Cardiac fibroblast (primary cell): ENCODE measurements at regions not wholly inside any gene's neighbourhood (a gene's known extent, or its start where the extent isn't known, plus 50 kb on each side); places are given as distances from the start of the nearest gene placed in this dataset.

Experiments used
- DNase-seq, 2 donors: peaks; one replicate each; pipeline versions ENCODE4 v3.0.0 to v3.0.0-alpha.2; 2010; ENCODE audit warnings: low read depth in 2 of 2
- H3K4me3 ChIP-seq, 2 donors: replicated peaks in 1 of 2; 1 replicate in 1 of 2; 2 replicates in 1 of 2; pipeline ENCODE4 v1.5.1; 2011; ENCODE audit warnings: low read depth in 2 of 2, low read length in 2 of 2, mild to moderate bottlenecking in 2 of 2, moderate library complexity in 1 of 2
- CTCF ChIP-seq: IDR thresholded peaks from one replicate; pipeline ENCODE4 v1.5.1; 2011; ENCODE audit warnings: low read depth, mild to moderate bottlenecking, low read length, inconsistent platforms

DNA sequence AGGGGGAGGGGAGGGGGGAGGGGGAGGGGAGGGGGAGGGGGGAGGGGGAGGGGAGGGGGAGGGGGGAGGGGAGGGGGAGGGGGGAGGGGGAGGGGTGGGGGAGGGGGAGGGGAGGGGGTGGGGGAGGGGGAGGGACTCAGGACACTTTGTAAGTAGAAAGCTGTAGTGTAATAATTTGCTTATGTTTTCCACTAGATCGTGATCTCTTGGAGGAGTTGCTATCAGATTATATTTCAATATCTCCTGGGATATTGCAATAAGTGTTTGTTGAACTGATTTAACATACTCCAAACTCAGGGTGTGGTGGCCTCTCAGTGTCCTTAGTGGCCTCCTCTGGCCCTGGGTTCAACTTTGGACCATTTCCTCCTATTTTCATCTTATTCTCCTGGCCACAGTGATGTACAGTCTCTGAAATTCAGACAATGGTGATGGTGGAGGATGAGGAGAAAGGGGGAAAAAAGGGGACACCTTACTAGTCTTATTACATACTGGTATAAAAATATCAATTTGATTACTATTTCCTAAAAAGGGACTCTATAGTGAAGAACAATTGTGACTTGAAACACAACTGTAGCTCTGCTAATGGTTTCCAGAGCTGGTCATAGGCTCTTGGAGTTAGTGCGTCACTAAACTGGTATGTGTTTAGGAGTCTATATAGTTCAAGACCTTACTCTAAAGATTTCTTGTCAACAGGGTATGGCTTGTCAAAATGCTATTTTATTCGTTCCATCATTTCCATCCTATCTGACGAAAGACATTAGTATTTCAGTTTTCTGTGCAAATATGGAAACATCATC is 89.6 kb downstream of the DDX1 start:
- TF ChIP-seq CTCF: no peak
- DNase-seq: no peak
- H3K4me3 ChIP-seq: no peak overlapping the region

GRCh38 chr2:15682354-15682753 is 90.7 kb downstream of the DDX1 start:
- no peak for TF ChIP-seq CTCF
- DNase-seq: no peak

GRCh38 chr2:15684161-15685039 is 92.7 kb downstream of the DDX1 start:
- TF ChIP-seq CTCF: no peak
- DNase-seq: no peak
- no peak overlapping the region for H3K4me3 ChIP-seq

More at GRCh38 chr2:15682354-15682753, 90.7 kb downstream of the DDX1 start:
- H3K4me3 ChIP-seq: no peak overlapping the region

- TF ChIP-seq CTCF: no peak
- H3K4me3 ChIP-seq: no peak overlapping the region
- DNase-seq: no peak
These were observed 93.5 kb downstream of the DDX1 start for GRCh38 chr2:15685143-15685542.

DNA sequence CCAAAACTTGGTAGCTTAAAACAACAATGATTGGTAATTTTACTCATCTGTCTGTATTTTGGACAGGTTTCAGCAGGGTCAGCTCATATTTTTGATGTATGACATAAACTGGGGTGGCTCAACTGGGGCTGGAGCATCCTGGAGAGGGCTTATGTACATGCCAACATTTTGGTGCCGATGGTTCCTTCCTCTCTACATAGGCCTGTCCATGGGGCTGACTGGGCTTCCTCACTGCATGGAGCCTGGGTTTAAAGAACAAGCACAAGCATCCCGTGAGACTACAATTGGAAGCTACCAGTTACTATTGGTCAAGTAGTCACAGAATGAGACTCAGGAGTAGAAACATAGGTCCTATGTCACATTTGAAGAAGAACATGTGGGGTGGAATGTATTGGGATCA is 95.0 kb downstream of the DDX1 start:
- no peak overlapping the region for H3K4me3 ChIP-seq
- no peak for DNase-seq
- no peak for TF ChIP-seq CTCF

- TF ChIP-seq CTCF: no peak
- no peak overlapping the region for H3K4me3 ChIP-seq
- no peak for DNase-seq
These were observed 95.6 kb downstream of the DDX1 start for GRCh38 chr2:15687243-15687642.
